H9 (cell line): ENCODE measurements at regions not wholly inside any gene's neighbourhood (a gene's known extent, or its start where the extent isn't known, plus 50 kb on each side); places are given as distances from the start of the nearest gene placed in this dataset.

Source experiments
- DNase-seq: peaks from one replicate; pipeline ENCODE4 v3.0.0-alpha.2; 2017
- H2AFZ ChIP-seq: one replicate; pipeline ENCODE4 v1.6.1; 2013; ENCODE audit warnings: mild to moderate bottlenecking, low read length, control low read depth, moderate library complexity
- H2AK5ac ChIP-seq: 2 replicates; pipeline ENCODE4 v1.6.1; 2013; ENCODE audit warnings: low read length, control low read depth, mixed read lengths; ENCODE audit not compliant: insufficient read length
- H2BK120ac ChIP-seq: one replicate; pipeline ENCODE4 v1.6.1; 2013; ENCODE audit warnings: low read depth, mild to moderate bottlenecking, low read length, control low read depth, inconsistent platforms; ENCODE audit not compliant: poor library complexity, severe bottlenecking
- H2BK12ac ChIP-seq: 2 replicates; pipeline ENCODE4 v1.6.1; 2013; ENCODE audit warnings: low read length, control low read depth, mixed read lengths, low read depth; ENCODE audit not compliant: insufficient read length
- H2BK15ac ChIP-seq: 2 replicates; pipeline ENCODE4 v1.6.1; 2013; ENCODE audit warnings: low read depth, low read length, control low read depth
- H2BK20ac ChIP-seq: one replicate; pipeline ENCODE4 v1.6.1; 2013; ENCODE audit warnings: low read depth, mild to moderate bottlenecking, low read length, control low read depth, inconsistent platforms; ENCODE audit not compliant: poor library complexity, severe bottlenecking
- H2BK5ac ChIP-seq: 2 replicates; pipeline ENCODE4 v1.6.1; 2013; ENCODE audit warnings: low read length, control low read depth, mixed read lengths; ENCODE audit not compliant: insufficient read length
- H3K14ac ChIP-seq: 2 replicates; pipeline ENCODE4 v1.6.1; 2013; ENCODE audit warnings: low read length, control low read depth; ENCODE audit not compliant: insufficient read depth
- H3K18ac ChIP-seq: 2 replicates; pipeline ENCODE4 v1.6.1; 2013; ENCODE audit warnings: low read depth, mild to moderate bottlenecking, mixed read lengths, low read length, control low read depth; ENCODE audit not compliant: insufficient read length
- H3K23ac ChIP-seq: 2 replicates; pipeline ENCODE4 v1.6.1; 2013; ENCODE audit warnings: low read length, control low read depth, mixed read lengths, low read depth; ENCODE audit not compliant: insufficient read length
- H3K23me2 ChIP-seq: 2 replicates; pipeline ENCODE4 v1.6.1; 2013; ENCODE audit warnings: low read depth, mild to moderate bottlenecking, mixed read lengths, low read length, control low read depth; ENCODE audit not compliant: insufficient read length, poor library complexity, severe bottlenecking
- H3K27ac ChIP-seq: 2 replicates; pipeline ENCODE4 v1.5.1; 2013; ENCODE audit warnings: low read length, control low read depth, mixed read lengths, low read depth; ENCODE audit not compliant: insufficient read length
- H3K27me3 ChIP-seq: 2 replicates; pipeline ENCODE4 v1.6.1; 2013; ENCODE audit warnings: low read length, control low read depth, inconsistent platforms; ENCODE audit not compliant: insufficient read depth
- H3K4ac ChIP-seq: 2 replicates; pipeline ENCODE4 v1.6.1; 2013; ENCODE audit warnings: low read depth, mild to moderate bottlenecking, control low read depth, inconsistent platforms, low read length, moderate library complexity
- H3K4me1 ChIP-seq: 2 replicates; pipeline ENCODE4 v1.6.1; 2013; ENCODE audit warnings: low read length, control low read depth, inconsistent platforms; ENCODE audit not compliant: insufficient read depth
- H3K4me2 ChIP-seq: 2 replicates; pipeline ENCODE4 v1.6.1; 2013; ENCODE audit warnings: low read length, control low read depth, mixed read lengths; ENCODE audit not compliant: insufficient read length, insufficient read depth
- H3K56ac ChIP-seq: 2 replicates; pipeline ENCODE4 v1.6.1; 2013; ENCODE audit warnings: low read depth, mild to moderate bottlenecking, mixed read lengths, low read length, control low read depth; ENCODE audit not compliant: insufficient read length
- H3K79me1 ChIP-seq: 2 replicates; pipeline ENCODE4 v1.6.1; 2013; ENCODE audit warnings: low read depth, mild to moderate bottlenecking, moderate library complexity, low read length, control low read depth, inconsistent platforms; ENCODE audit not compliant: insufficient read depth, poor library complexity, severe bottlenecking
- H3K79me2 ChIP-seq: 2 replicates; pipeline ENCODE4 v1.6.1; 2013; ENCODE audit warnings: low read length, control low read depth, inconsistent platforms; ENCODE audit not compliant: insufficient read depth
- H3K9ac ChIP-seq: 2 replicates; pipeline ENCODE4 v1.6.1; 2013; ENCODE audit warnings: low read length, control low read depth, mixed read lengths; ENCODE audit not compliant: insufficient read length; ENCODE audit errors: extremely low read depth
- H3K9me3 ChIP-seq: one replicate; pipeline ENCODE4 v1.6.1; 2013; ENCODE audit warnings: low read depth, low read length, inconsistent platforms; ENCODE audit not compliant: control insufficient read depth
- H3T11ph ChIP-seq: one replicate; pipeline ENCODE4 v1.6.1; 2013; ENCODE audit warnings: mild to moderate bottlenecking, low read length, control low read depth, inconsistent platforms
- H4K20me1 ChIP-seq: one replicate; pipeline ENCODE4 v1.6.1; 2013; ENCODE audit not compliant: control insufficient read depth, insufficient read length, insufficient read depth
- H4K5ac ChIP-seq: 2 replicates; pipeline ENCODE4 v1.6.1; 2013; ENCODE audit warnings: low read depth, mild to moderate bottlenecking, mixed read lengths, low read length, control low read depth; ENCODE audit not compliant: insufficient read length
- H4K8ac ChIP-seq: replicated peaks from 2 replicates; pipeline ENCODE4 v1.6.1; 2013; ENCODE audit warnings: low read length, control low read depth, mixed read lengths, low read depth; ENCODE audit not compliant: insufficient read length
- H4K91ac ChIP-seq: 2 replicates; pipeline ENCODE4 v1.6.1; 2013; ENCODE audit warnings: low read depth, mild to moderate bottlenecking, moderate library complexity, mixed read lengths, low read length, control low read depth; ENCODE audit not compliant: insufficient read length
- H3K27ac Mint-ChIP-seq, 3 experiments: 2 replicates in 2 of 3; 3 replicates in 1 of 3; pipeline ENCODE4 v1.8.0; 2020 to 2021; ENCODE audit warnings: mixed read lengths in 3 of 3, mild to moderate bottlenecking in 1 of 3, moderate library complexity in 1 of 3
- H3K27me3 Mint-ChIP-seq: 2 replicates; pipeline ENCODE4 v1.8.0; 2021; ENCODE audit warnings: low read depth, mild to moderate bottlenecking, moderate library complexity, mixed read lengths
- H3K36me3 Mint-ChIP-seq, 3 experiments: 2 replicates in 2 of 3; 3 replicates in 1 of 3; pipeline ENCODE4 v1.8.0; 2020 to 2021; ENCODE audit warnings: low read depth in 3 of 3, mixed read lengths in 3 of 3; ENCODE audit not compliant: insufficient read depth in 1 of 3
- H3K4me1 Mint-ChIP-seq, 2 experiments: 2 replicates each; pipeline ENCODE4 v1.8.0; 2020; ENCODE audit warnings: mixed read lengths in 2 of 2
- H3K4me3 Mint-ChIP-seq, 2 experiments: 2 replicates in 1 of 2; 3 replicates in 1 of 2; pipeline ENCODE4 v1.8.0; 2020 to 2021; ENCODE audit warnings: mild to moderate bottlenecking in 2 of 2, mixed read lengths in 2 of 2, moderate library complexity in 1 of 2
- H3K9me3 Mint-ChIP-seq, 2 experiments: 2 replicates in 1 of 2; 3 replicates in 1 of 2; pipeline ENCODE4 v1.8.0; 2020; ENCODE audit warnings: mild to moderate bottlenecking in 2 of 2, mixed read lengths in 2 of 2, moderate library complexity in 1 of 2
- WGBS: extraction: QIAGEN DNeasy Blood & Tissue Kit; methylation state at CpG from one replicate; pipeline ENCODE4 v1.1.7; 2013; ENCODE audit warnings: missing lambda C conversion rate, low lambda C conversion rate, mixed read lengths; ENCODE audit not compliant: insufficient read length; ENCODE audit errors: extremely low coverage; 5-methylcytosine and 5-hydroxymethylcytosine counted together
- TF ChIP-seq, protein P1 (sequence below): fragments of 200-600 bp; sonication (generic); conservative IDR thresholded peaks from 3 replicates; pipeline ENCODE4 v1.8.0; 2021; ENCODE audit warnings: antibody characterized with exemption, mild to moderate bottlenecking

GRCh38 chr5:159571501-159572244, 241.4 kb upstream of the IL12B start:
- H3K4me3 Mint-ChIP-seq = no peak overlapping the region
- Histone ChIP-seq H3K18ac (no peak overlapping the region), H3K79me1 (no peaks in the 10 kb centered on the region), H3K56ac (no peak overlapping the region), H3K4me1 (no peaks in the 10 kb centered on the region), H3K23me2 (no peaks in the 10 kb centered on the region), H3K4me2 (no peak overlapping the region), H3K23ac (no peak overlapping the region), H4K20me1 (no peaks in the 10 kb centered on the region), H2BK120ac (no peak overlapping the region), H2BK20ac (no peak overlapping the region), H3K27ac (no peak overlapping the region), H2BK15ac (no peak overlapping the region), H2AFZ (no peak overlapping the region), H3K79me2 (no peaks in the 10 kb centered on the region), H4K5ac (no peak overlapping the region), H2AK5ac (no peak overlapping the region), H3K4ac (no peak overlapping the region), H3T11ph (no peak overlapping the region), H2BK5ac (no peak overlapping the region), H2BK12ac (no peak overlapping the region), H3K27me3 (no peaks in the 10 kb centered on the region), H3K14ac (no peak overlapping the region), H4K91ac (no peak overlapping the region), H4K8ac (no peak overlapping the region), H3K9ac (no peak overlapping the region), H3K9me3 (no peaks in the 10 kb centered on the region)
- no peaks in the 10 kb centered on the region for H3K36me3 Mint-ChIP-seq
- no CpG with 5 or more reads among the region's 1 CpG for WGBS
- TF ChIP-seq, protein P1, sequence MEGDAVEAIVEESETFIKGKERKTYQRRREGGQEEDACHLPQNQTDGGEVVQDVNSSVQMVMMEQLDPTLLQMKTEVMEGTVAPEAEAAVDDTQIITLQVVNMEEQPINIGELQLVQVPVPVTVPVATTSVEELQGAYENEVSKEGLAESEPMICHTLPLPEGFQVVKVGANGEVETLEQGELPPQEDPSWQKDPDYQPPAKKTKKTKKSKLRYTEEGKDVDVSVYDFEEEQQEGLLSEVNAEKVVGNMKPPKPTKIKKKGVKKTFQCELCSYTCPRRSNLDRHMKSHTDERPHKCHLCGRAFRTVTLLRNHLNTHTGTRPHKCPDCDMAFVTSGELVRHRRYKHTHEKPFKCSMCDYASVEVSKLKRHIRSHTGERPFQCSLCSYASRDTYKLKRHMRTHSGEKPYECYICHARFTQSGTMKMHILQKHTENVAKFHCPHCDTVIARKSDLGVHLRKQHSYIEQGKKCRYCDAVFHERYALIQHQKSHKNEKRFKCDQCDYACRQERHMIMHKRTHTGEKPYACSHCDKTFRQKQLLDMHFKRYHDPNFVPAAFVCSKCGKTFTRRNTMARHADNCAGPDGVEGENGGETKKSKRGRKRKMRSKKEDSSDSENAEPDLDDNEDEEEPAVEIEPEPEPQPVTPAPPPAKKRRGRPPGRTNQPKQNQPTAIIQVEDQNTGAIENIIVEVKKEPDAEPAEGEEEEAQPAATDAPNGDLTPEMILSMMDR = no peak
- H3K27me3 Mint-ChIP-seq = no peaks in the 10 kb centered on the region; the same call in 1 of the 2 replicates
- H3K4me1 Mint-ChIP-seq = peaks cover 6% of the 10 kb centered on the region in 2 experiments; a peak in 3 of 4 replicates
- H3K27ac Mint-ChIP-seq = no peak overlapping the region
- no peaks in the 10 kb centered on the region for H3K9me3 Mint-ChIP-seq
- DNase-seq = no peak
